GM12891 (cell line): ENCODE measurements at regions not wholly inside any gene's neighbourhood (a gene's known extent, or its start where the extent isn't known, plus 50 kb on each side); places are given as distances from the start of the nearest gene placed in this dataset.

Experiments
- POLR2A ChIP-seq: IDR thresholded peaks from 2 replicates; pipeline ENCODE4 v1.6.1; 2011; ENCODE audit warnings: low read depth, low read length, control low read depth
- POLR2AphosphoS5 ChIP-seq: IDR thresholded peaks from 2 replicates; pipeline ENCODE4 v1.6.1; 2011; ENCODE audit warnings: low read depth, low read length, control low read depth
- SPI1 ChIP-seq: IDR thresholded peaks from 2 replicates; pipeline ENCODE4 v1.6.1; 2011; ENCODE audit warnings: low read depth, low read length, control low read depth
- TAF1 ChIP-seq: IDR thresholded peaks from 2 replicates; pipeline ENCODE4 v1.6.1; 2011; ENCODE audit warnings: low read depth, low read length, control low read depth

- no peak for TF ChIP-seq POLR2A
- TF ChIP-seq POLR2AphosphoS5 = no peak
- no peak for TF ChIP-seq SPI1
- TF ChIP-seq TAF1 = no peak
Measured at GRCh38 chr14:25485381-25485780, 435.4 kb upstream of the STXBP6 start.
